GM19397 (cell line): ENCODE measurements at regions not wholly inside any gene's neighbourhood (a gene's known extent, or its start where the extent isn't known, plus 50 kb on each side); places are given as distances from the start of the nearest gene placed in this dataset.

ENCODE experiments used
- ATAC-seq: cut with Tn5 transposase; IDR thresholded peaks from one replicate; pipeline ENCODE4 v1.9.1; 2021; ENCODE audit warnings: mild to moderate bottlenecking, moderate library complexity; ENCODE audit not compliant: unreplicated experiment

DNA sequence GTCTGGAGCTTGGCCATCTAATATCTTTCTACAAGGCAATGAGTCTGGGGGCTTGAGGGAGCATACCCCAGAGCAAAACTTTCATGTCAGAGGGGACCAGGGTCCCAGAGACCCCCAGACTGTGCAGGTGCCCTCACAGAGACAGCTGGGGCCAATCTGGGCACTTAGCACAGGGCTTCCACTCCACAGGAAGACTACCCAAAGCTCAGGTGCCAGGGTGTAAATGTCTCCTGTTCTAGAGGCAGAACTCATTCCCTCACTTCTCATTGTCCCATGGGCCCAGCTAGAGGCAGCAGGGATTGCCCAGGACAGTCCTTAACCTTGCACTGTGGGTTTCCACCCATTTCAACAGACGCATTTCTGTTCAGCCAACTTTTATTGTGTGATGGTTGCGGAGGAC, 246.9 kb downstream of the ACTR3B start:
- ATAC-seq: no peak

DNA sequence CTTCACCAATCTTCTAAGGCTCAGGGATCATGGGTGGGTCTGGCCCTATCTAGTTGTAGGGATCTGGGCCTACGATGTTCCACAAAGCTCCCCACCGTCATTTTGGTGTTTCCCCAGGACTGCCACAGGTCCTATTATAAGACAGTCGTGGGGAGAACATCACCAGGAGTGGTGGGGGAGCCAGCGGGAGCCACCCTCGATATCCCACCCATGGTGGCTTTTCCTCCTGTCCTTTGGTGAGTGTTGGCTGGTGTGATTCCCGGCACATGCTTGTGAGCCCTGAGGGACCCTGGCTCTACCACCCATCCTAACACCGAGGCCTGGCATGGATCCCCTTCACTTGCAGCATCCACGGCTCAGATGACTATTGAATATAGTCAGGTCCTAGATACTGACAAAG, 247.4 kb downstream of the ACTR3B start:
- ATAC-seq: no peak

DNA sequence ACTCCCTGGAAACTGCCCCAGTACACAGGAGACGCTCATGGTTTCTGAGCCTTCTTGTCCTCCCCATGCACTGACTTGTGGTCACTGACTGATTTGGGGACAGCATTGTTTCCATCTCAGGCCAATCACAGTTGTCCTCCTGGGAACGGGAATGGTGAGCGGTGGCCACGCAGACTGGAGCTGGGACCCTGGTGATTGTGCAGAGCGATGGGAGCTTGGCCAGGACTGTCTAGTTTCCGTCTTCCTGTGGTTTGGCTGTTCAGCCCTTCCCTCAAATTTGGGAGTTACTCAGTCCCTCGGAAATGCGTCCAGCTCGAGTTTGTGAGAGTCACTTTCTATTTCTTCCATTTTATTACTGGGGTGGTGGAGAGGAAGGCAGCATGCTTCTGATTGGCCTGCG, 250.9 kb downstream of the ACTR3B start:
- no peak for ATAC-seq

- no peak for ATAC-seq
Measured at GRCh38 chr7:153012203-153012602, 252.7 kb downstream of the ACTR3B start.

GRCh38 chr7:153017223-153017622, 257.7 kb downstream of the ACTR3B start:
- ATAC-seq: no peak

GRCh38 chr7:153021542-153021941, 262.0 kb downstream of the ACTR3B start:
- ATAC-seq: no peak

DNA sequence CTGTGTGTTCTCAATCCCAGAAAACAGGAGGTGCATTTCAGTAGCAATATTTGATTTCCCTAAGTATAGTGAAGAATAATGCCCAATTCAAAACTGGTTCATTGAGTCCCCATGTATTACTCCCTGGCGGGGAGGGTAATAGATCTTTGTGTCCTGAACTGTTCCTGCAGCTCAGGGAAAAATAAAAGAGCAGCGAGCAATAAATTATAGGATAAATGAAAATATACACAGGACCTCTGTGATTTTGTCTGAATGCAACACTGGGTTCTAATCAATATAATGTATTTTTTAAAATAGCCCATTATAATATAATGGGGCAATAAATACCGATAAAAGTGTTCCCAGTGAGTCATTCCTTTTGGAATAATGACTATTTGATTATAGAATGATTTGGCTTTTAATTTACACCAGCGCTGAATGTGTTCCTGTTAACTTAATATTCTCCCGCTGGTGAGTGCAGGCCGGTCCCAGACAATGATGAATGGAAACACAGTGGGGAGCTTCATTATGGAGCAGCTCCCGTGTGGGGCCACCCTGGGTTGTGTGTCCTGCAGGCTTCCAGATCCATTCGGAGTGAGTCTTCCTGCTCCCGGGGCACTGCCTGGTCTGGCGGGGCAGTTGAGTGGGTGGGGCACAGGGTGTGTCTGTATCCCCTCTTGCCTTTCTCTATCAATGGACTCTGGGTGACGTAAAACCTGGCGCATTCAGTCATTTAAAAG, 263.1 kb downstream of the ACTR3B start:
- no peak for ATAC-seq

DNA sequence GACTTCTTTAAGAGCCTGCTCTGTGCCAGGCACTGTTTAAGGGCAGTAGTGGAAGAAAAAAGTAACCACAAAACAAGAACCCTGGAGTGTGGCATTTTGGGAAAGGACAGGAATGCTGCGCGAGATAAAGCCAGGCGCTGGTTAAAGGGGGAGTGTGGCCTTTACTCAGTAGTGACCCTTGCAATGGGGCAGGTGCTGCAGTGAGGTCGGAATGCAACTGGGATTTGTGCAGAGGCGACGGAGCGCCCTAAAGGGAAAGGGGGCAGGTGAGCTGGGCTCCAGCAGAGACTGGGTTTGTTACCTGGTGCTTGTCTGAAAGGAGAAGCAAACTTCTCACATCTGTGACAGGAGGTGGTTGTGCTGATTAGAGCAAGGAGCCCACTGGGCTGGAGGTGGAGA, 263.6 kb downstream of the ACTR3B start:
- no peak for ATAC-seq

GRCh38 chr7:153027210-153027609, 267.7 kb downstream of the ACTR3B start:
- no peak for ATAC-seq

DNA sequence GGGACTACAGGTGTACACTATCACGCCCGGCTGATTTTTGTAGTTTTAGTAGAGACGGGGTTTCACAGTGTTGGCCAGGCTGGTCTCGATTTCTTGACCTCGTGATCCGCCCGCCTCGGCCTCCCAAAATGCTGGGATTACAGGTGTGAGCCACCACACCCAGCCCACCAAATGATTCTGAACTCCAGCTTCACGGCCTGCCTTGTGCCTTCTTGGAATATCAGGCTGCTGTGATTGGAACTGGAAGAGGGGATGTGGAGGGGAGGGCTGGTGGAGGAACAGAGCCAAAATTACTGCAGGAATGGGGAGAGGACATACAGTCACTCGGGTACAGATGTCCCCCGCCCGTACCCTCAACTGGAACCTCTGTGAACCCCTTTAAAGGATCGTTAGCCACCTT, 268.4 kb downstream of the ACTR3B start:
- ATAC-seq: no peak

GRCh38 chr7:153030976-153031375, 271.4 kb downstream of the ACTR3B start:
- ATAC-seq: no peak

DNA sequence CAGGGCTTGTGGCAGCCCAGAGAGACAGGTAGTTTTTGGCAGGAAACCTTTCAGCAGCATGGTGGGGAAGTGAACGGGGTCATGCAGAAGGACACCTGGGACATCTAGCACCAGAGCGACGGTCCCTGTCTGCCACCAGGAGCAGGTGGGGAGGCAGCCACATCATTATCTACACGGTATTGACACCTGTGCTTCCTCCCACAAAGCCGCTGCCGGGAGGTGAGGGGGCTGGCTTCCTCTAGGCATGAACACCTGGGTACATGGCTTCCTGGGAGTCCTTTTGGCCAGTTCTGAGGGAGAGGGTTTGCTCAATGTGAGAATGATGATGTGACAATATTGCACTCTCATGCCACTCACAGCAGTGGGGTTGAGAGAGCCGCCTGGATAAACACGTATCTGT, 275.2 kb downstream of the ACTR3B start:
- ATAC-seq: no peak

DNA sequence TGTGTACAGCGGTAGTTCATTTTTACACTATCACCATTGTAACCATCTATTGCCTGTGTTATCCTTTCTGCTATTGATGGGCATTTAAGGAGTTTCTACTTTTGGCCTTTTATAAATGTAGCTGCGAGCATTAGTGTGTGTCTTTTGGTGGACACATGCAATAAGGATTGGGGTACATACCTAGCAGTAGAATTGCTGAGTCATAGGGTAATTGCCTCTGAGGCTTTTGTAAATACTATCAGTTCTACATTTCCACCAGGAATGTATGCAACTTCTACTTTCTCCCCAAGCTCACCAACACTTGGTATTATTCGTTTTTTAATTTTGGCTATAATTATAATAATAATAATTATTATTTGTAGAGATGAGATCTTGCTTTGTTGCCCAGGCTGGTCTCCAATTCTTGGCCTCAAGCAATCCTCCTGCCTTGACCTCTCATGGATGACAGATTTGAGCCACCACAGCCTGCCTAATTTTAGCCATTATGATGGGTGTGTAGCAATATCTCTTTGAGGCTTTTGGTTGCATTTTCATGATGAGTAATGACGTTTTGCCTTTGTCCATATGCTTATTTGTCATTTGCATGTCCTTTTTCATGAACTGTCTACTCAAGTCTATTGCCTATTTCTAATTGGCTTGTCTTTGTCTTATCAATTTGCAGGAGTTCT, 277.0 kb downstream of the ACTR3B start:
- ATAC-seq: no peak

DNA sequence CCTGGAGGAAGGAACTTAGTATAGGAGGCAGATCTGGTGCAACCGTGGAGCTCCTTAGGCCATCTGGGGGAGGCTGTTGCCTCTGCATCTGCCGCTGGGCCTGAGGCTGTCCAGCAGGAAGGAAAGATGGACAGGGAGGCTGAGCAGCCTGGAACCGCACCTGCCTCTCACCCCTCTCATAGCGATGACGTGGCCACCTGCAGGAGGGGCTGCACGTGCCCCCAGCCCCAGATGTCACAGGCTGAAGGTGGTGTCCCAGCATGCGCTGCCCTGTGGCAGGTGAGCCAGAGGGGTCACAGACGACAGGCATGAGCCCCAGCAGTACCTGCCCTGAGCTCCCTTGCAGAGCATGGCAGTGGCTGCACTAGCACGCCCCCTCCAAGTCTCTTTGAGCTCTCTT, 283.9 kb downstream of the ACTR3B start:
- no peak for ATAC-seq

GRCh38 chr7:153044981-153045380, 285.4 kb downstream of the ACTR3B start:
- no peak for ATAC-seq

DNA sequence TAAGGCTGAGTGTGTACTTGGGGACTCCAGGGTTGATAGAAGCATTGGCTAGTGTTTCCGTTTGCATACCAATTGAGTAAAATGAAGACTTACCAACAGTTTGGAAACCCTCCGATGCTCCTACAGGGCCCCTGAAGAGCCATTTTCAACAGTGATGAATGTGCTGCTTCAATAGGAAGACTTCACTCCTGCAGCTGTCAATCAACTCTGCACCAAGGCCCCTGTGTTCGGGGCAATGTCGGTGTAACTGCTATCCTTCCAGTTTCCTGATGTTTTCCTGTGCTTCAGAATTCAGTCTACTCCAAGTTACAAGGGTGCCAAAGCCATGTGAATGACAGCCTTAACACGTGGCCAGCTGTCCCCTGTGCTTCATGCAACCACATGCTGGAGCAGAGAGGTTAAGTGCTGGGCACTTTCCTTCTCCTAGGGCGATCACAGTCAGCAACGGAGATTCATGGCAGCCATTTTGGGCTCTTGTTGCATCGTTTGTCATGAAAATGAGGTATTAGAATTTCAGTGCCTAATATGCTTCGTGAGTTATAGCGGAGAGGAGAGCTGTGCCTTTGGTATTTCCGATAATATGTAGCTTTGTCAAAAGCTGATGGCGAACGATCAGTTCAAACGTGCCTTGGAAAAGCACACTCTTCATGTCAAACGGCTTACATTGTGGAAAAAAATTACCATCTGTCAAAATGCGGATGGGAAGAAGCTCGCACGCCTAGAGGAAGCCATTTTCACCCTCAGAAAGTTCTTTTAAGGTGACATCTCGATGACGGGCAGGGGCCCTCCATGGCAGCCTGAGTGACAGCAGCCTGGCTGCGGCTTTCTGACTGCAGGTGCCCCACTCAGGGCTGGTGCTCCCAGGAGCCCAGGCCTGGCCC, 287.8 kb downstream of the ACTR3B start:
- ATAC-seq: no peak

- ATAC-seq: no peak
Measured at GRCh38 chr7:153052206-153052605, 292.7 kb downstream of the ACTR3B start.

DNA sequence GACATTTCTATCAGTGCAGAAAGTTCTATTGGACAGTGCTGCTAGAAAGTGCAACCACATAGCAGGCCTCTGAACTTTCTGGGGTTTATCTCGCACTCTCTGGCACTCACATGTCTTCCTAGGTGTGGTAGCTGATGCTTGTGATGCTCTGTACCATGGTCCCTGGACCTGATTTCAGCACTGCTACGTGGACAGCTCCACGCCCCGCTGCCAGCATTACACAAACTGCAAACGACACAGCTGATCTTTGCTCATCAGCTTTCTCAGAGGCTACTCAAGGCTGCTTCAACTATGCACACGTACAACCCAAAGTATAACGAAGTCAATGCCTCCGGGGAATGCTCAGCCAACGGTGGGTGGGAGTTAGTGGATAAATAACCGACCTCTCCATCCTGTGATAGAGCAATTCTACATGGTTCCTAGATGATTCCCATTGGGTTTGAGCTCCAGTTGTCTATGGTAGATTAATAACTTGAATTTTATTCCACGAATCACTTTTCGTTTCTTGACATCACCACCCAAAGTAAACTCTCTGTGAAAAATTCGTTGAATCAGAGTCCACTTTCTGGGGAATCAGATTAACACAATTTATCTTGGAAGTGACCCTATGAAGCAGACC, 302.5 kb downstream of the ACTR3B start:
- ATAC-seq: no peak

- no peak for ATAC-seq
Measured at GRCh38 chr7:153065051-153065450, 305.5 kb downstream of the ACTR3B start.

GRCh38 chr7:153066711-153067110, 307.2 kb downstream of the ACTR3B start:
- ATAC-seq: no peak

- no peak for ATAC-seq
Measured at GRCh38 chr7:153070141-153070540, 310.6 kb downstream of the ACTR3B start.
